22Rv1 (cell line): ENCODE measurements at regions not wholly inside any gene's neighbourhood (a gene's known extent, or its start where the extent isn't known, plus 50 kb on each side); places are given as distances from the start of the nearest gene placed in this dataset.
"Not testable (repeated sequence)": the region's sequence is repeated elsewhere in the genome, so short reads cannot be mapped to it uniquely, and the experiment has no call there.

Experiments
- H3K27ac ChIP-seq: fragments of 450-650 bp; 2 replicates; pipeline ENCODE4 v1.5.1; 2017
- ZFX ChIP-seq: fragments of 450-650 bp; IDR thresholded peaks from 2 replicates; pipeline ENCODE4 v1.6.1; 2017; ENCODE audit warnings: antibody characterized with exemption, borderline replicate concordance
- TF ChIP-seq, protein P1 (sequence below): fragments of 450-650 bp; IDR thresholded peaks from 2 replicates; pipeline ENCODE4 v1.5.1; 2017; ENCODE audit warnings: mild to moderate bottlenecking

DNA sequence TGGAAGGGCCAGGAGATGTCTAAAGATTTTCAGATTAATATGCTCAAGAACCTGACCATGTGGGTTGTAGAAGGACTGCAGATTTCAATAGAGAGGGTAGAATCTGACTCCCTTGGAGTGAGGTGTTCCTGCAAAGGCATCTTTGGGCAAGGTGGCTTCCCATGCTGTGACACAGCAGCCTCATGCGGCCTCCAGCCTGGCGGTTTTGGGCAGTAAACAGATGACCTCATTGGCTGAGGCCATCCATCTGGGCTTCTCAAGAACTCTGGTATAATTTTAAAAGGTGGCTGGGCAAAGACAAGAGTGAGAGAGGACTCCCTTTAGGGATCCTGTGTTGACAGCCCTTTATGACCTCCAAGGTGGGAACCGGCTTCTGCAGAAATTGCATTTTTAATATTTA, 90.3 kb upstream of the ERCC6L2 start:
- H3K27ac ChIP-seq: no peak overlapping the region
- TF ChIP-seq ZFX: no peak
- TF ChIP-seq, protein P1, sequence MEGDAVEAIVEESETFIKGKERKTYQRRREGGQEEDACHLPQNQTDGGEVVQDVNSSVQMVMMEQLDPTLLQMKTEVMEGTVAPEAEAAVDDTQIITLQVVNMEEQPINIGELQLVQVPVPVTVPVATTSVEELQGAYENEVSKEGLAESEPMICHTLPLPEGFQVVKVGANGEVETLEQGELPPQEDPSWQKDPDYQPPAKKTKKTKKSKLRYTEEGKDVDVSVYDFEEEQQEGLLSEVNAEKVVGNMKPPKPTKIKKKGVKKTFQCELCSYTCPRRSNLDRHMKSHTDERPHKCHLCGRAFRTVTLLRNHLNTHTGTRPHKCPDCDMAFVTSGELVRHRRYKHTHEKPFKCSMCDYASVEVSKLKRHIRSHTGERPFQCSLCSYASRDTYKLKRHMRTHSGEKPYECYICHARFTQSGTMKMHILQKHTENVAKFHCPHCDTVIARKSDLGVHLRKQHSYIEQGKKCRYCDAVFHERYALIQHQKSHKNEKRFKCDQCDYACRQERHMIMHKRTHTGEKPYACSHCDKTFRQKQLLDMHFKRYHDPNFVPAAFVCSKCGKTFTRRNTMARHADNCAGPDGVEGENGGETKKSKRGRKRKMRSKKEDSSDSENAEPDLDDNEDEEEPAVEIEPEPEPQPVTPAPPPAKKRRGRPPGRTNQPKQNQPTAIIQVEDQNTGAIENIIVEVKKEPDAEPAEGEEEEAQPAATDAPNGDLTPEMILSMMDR: no peak

- H3K27ac ChIP-seq: no peak overlapping the region
- TF ChIP-seq, protein P1: no peak
- TF ChIP-seq ZFX: no peak
These were observed 91.2 kb upstream of the ERCC6L2 start for GRCh38 chr9:95784318-95784717.

DNA sequence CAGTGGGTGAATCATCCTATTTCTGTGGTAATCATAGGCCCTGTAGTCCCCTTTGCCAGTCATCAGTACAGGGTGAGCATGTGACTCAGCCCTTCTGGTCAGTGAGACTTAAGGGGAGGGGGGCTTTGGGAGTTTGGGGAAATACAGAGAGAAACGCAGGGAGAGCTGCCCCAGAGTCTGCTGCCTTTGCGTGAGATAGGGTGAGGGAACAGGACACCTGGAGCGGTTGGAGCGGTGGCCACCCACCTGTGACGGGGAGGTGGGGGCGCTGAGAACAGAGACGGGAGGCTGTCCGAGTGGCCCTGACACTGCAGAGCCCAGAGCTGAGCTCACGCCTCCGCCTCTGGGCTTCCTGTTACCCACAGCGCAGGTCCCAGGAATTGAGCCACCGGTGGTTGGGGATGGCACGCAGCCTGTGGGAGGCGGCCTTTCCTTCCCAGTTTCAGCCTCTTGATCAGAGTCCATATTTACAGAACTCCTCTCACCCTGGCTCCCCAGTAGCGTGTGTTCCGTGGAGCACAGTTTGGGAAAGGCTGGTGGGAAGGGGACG, 92.0 kb upstream of the ERCC6L2 start:
- TF ChIP-seq, protein P1: no peak
- no peak for TF ChIP-seq ZFX
- no peak overlapping the region for H3K27ac ChIP-seq

DNA sequence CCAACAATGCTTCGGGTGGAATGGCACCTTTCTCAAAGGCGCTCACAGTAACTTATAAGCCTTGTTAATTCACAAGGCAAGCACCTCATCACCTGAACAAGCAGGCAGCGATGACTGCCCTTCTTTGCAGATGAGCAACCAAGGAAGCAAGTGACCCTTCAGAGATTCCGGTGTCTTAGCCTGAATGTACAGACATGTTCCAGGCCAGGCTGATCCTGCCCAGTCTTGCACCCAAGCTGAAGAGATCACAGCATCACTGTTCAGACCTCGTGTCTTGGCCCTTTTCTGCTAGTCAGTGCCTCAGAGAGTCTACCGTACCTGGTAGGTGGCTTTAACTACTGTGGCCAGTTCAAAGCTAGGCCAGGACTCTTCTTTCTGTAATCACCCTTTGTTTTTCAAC, 94.7 kb upstream of the ERCC6L2 start:
- no peak for TF ChIP-seq ZFX
- TF ChIP-seq, protein P1: no peak
- H3K27ac ChIP-seq: no peak overlapping the region

DNA sequence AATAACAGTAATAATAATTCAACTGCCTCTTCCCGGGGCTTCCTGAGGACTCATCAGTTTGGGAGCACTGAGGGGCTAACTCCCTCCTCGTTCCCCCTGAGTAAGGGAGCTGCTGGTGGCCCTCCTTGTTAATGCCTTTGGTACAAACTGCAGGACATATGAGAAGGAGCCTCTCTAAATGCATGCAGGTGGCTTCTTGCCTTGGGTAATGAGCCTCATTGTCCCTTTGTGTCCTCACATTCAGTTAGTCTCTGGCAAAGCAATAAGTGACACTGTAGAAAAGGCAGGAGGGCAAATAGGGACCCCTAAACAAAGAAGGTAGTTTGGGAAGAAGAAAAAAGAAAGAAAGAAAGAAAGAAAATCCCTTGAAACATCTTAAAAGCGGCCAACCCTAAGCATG, 95.4 kb upstream of the ERCC6L2 start:
- no peak overlapping the region for H3K27ac ChIP-seq
- TF ChIP-seq, protein P1: no peak
- TF ChIP-seq ZFX: no peak

- H3K27ac ChIP-seq: not testable (repeated sequence)
These were observed 95.9 kb upstream of the ERCC6L2 start for GRCh38 chr9:95779597-95779996.

GRCh38 chr9:95778957-95779356, 96.5 kb upstream of the ERCC6L2 start:
- TF ChIP-seq, protein P1: no peak
- no peak for TF ChIP-seq ZFX
- H3K27ac ChIP-seq: no peak overlapping the region

DNA sequence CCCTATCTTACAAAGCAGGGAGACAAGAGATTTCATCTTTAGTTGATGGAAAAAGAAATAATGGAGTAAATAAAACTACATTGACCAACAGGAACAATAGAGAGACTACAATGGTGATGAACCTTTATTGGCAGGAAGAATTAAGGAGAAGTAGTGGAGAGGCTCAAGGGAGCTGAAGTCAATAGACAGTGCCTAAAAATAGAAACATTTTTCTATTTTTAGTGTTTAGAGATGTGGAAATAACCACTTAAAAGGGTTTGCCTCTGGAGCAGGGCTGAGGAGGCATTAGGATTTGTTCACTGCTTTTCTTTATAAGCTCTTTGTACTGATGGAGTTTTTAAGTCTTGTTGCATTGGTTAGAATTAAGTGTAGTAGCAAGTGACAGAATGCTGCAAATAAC, 98.4 kb upstream of the ERCC6L2 start:
- TF ChIP-seq ZFX: no peak
- TF ChIP-seq, protein P1: no peak
- no peak overlapping the region for H3K27ac ChIP-seq
